ENCODE measurements at regions not wholly inside any gene's neighbourhood (a gene's known extent, or its start where the extent isn't known, plus 50 kb on each side); places are given as distances from the start of the nearest gene placed in this dataset.

- TF ChIP-seq EZH2 (IDR thresholded peaks at IDR 0.05; ENCODE audit: low read length) (no peak), CTCF (optimal IDR thresholded peaks at IDR 0.05 in 1 of 3, IDR thresholded peaks at IDR 0.05 in 1 of 3, conservative IDR thresholded peaks at IDR 0.05 in 1 of 3; ENCODE audit: extremely low read depth in 1 of 3, insufficient read depth in 2 of 3, low read length in 3 of 3) (no peak)
Observed at GRCh38 chr18:45423659-45424058, 191.6 kb upstream of the SLC14A2 start.
